PC-9 (cell line): ENCODE measurements at regions not wholly inside any gene's neighbourhood (a gene's known extent, or its start where the extent isn't known, plus 50 kb on each side); places are given as distances from the start of the nearest gene placed in this dataset.

Experiments used
- CTCF ChIP-seq: fragments of 200-600 bp; sonication (generic); conservative IDR thresholded peaks from 2 replicates; pipeline ENCODE4 v1.6.1; 2017; ENCODE audit warnings: mixed run types, antibody characterized with exemption, mild to moderate bottlenecking, moderate library complexity
- EZH2 ChIP-seq: fragments of 200-600 bp; sonication (generic); IDR thresholded peaks from 2 replicates; pipeline ENCODE4 v1.8.0; 2017; ENCODE audit warnings: antibody characterized with exemption, low read depth

GRCh38 chr11:122523846-122524805 is 131.4 kb upstream of the UBASH3B start:
- TF ChIP-seq CTCF (no peak), EZH2 (no peak)
